HCT116 (cell line): ENCODE measurements at regions not wholly inside any gene's neighbourhood (a gene's known extent, or its start where the extent isn't known, plus 50 kb on each side); places are given as distances from the start of the nearest gene placed in this dataset.

ENCODE experiments used
- POLR2A ChIP-seq: IDR thresholded peaks from 2 replicates; pipeline ENCODE4 v1.7.0; 2011; ENCODE audit warnings: borderline replicate concordance; ENCODE audit not compliant: insufficient read depth, insufficient read length; ENCODE audit errors: extremely low read depth
- SIN3A ChIP-seq: IDR thresholded peaks from 2 replicates; pipeline ENCODE4 v1.6.1; 2012; ENCODE audit warnings: low read depth
- ZNF274 ChIP-seq: fragments of 200-500 bp; sonication (Bioruptor generic); IDR thresholded peaks from 2 replicates; pipeline ENCODE4 v1.6.1; 2014; ENCODE audit warnings: mild to moderate bottlenecking, low read depth, low read length, inconsistent platforms

- no peak for TF ChIP-seq SIN3A
- no peak for TF ChIP-seq POLR2A
- no peak for TF ChIP-seq ZNF274
Observed at GRCh38 chr12:126369487-126370463, 1304.5 kb downstream of the AACS start.
